Erythroblast (primary cell): ENCODE measurements at regions not wholly inside any gene's neighbourhood (a gene's known extent, or its start where the extent isn't known, plus 50 kb on each side); places are given as distances from the start of the nearest gene placed in this dataset.

Source experiments
- GATA1 ChIP-seq: IDR thresholded peaks from 2 replicates; pipeline ENCODE4 v1.6.1; 2011; ENCODE audit warnings: low read depth, mild to moderate bottlenecking, control low read depth, low read length, moderate library complexity
- POLR2A ChIP-seq: IDR thresholded peaks from 2 replicates; pipeline ENCODE4 v1.6.1; 2011; ENCODE audit warnings: mild to moderate bottlenecking, low read length

- TF ChIP-seq POLR2A (no peak), GATA1 (no peak)
Observed at GRCh38 chr12:91663310-91663709, 480.7 kb upstream of the DCN start.
